ENCODE measurements at regions not wholly inside any gene's neighbourhood (a gene's known extent, or its start where the extent isn't known, plus 50 kb on each side); places are given as distances from the start of the nearest gene placed in this dataset.

DNA sequence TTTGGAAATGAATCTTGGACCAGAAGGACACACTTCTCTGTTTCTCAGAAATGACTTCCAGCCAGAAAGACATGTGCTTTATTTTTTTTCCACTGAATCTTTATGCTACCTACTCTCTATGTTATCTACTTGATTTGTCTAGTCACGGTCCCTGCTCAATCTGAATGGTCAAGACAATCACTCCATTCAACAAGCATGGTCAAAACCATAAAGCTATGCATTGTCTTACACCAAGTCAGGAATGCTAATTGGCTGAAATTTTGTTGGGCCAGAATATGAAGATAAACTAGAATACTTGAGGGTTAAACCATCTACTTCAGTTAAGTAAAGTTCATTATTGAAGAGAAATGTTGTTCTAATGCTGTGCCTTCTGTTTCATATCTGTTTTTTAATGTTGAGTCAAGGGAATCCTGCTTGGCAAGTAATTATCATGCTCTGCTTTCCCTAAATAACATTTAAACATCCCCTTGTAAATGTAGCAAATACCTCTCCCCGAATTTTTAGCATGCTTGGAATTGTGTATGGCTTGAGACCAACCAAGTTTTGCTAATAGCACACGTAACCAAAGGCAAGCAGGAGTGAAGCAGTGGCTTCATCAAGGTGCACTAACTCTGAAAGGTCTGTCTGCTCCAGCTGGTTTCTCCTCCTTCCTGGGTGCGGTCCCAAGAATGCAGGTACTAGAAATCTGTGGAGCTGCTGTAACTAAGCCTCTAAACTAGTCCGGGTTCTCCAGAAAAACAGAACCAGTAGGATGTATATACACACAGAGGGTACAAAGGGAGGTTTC lies 190.3 kb upstream of the CDYL start:
- Mint-ChIP-seq H3K36me3 (no peaks in the 10 kb centered on the region), H3K27me3 (no peaks in the 10 kb centered on the region)

DNA sequence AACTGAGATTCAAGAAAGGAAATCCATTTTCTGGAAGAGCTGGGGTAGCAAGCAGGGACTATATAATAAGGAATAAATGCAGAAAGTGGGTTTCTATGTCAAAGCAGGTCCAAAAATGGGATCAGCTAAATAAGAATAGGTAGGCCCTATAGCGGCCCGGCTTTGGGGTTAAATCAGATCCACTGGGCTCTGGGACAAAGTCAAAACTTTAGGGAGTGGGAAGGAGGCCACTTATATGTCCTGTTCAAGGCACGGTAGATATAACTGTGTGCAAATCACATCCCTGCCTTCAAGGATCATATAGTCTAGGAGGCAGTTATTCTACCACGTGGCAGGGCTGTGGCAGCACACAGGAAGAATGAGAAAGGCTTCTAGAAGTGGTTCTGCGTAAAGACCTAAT lies 191.4 kb upstream of the CDYL start:
- Mint-ChIP-seq H3K4me1 (no peaks in the 10 kb centered on the region), H3K27ac (no peak overlapping the region), H3K36me3 (no peaks in the 10 kb centered on the region), H3K9me3 (no peaks in the 10 kb centered on the region), H3K4me3 (no peak overlapping the region), H3K27me3 (no peaks in the 10 kb centered on the region)
- DNase-seq = no peak
- CTCF ChIA-PET = no interaction called here

More for the DNA sequence above, 190.3 kb upstream of the CDYL start:
- no peak for DNase-seq
- Mint-ChIP-seq H3K27ac (no peak overlapping the region), H3K4me3 (no peak overlapping the region), H3K9me3 (no peaks in the 10 kb centered on the region), H3K4me1 (no peaks in the 10 kb centered on the region)
- CTCF ChIA-PET = no interaction called here

GRCh38 chr6:4582506-4583417 lies 193.4 kb upstream of the CDYL start:
- Mint-ChIP-seq H3K4me3 (no peak overlapping the region), H3K4me1 (no peaks in the 10 kb centered on the region), H3K9me3 (no peaks in the 10 kb centered on the region), H3K36me3 (no peaks in the 10 kb centered on the region), H3K27me3 (no peaks in the 10 kb centered on the region), H3K27ac (no peak overlapping the region)
- no peak for DNase-seq
- CTCF ChIA-PET = no interaction called here

- Mint-ChIP-seq H3K27ac (no peak overlapping the region), H3K36me3 (no peaks in the 10 kb centered on the region), H3K4me1 (no peaks in the 10 kb centered on the region), H3K4me3 (no peak overlapping the region), H3K27me3 (no peaks in the 10 kb centered on the region), H3K9me3 (no peaks in the 10 kb centered on the region)
- CTCF ChIA-PET = no interaction called here
- DNase-seq = no peak
Observed at GRCh38 chr6:4581468-4582385, 194.5 kb upstream of the CDYL start.

DNA sequence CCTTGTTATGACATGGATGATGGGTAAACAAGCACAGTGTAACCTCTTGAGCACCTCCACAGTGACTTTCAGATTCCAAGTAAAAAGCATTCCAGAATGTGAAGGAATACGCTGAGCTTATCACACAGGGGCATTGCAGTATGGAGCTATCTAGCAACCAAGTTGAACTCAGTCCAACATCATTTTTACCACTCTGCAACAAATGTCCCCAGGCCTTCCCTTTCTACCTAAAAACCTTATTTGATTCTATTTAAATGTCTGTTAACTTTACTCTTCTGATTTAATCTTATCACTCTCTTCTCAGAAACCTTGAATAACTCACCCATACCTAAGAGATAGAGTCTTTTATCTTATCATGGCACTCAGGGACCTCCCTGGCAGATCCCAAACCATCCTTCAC lies 195.8 kb upstream of the CDYL start:
- no peak for DNase-seq
- H3K4me3 Mint-ChIP-seq = no peak overlapping the region
- no peaks in the 10 kb centered on the region for H3K9me3 Mint-ChIP-seq
- no peak overlapping the region for H3K27ac Mint-ChIP-seq
- no peaks in the 10 kb centered on the region for H3K36me3 Mint-ChIP-seq
- no peaks in the 10 kb centered on the region for H3K27me3 Mint-ChIP-seq
- CTCF ChIA-PET = no interaction called here
- no peaks in the 10 kb centered on the region for H3K4me1 Mint-ChIP-seq

- H3K4me1 Mint-ChIP-seq = no peaks in the 10 kb centered on the region
- no peak overlapping the region for H3K27ac Mint-ChIP-seq
- no peaks in the 10 kb centered on the region for H3K27me3 Mint-ChIP-seq
- H3K36me3 Mint-ChIP-seq = no peaks in the 10 kb centered on the region
- peaks cover 1% of the 10 kb centered on the region for H3K9me3 Mint-ChIP-seq
- CTCF ChIA-PET = no interaction called here
- DNase-seq = no peak
- no peak overlapping the region for H3K4me3 Mint-ChIP-seq
Observed at GRCh38 chr6:4577406-4577805, 198.8 kb upstream of the CDYL start.

DNA sequence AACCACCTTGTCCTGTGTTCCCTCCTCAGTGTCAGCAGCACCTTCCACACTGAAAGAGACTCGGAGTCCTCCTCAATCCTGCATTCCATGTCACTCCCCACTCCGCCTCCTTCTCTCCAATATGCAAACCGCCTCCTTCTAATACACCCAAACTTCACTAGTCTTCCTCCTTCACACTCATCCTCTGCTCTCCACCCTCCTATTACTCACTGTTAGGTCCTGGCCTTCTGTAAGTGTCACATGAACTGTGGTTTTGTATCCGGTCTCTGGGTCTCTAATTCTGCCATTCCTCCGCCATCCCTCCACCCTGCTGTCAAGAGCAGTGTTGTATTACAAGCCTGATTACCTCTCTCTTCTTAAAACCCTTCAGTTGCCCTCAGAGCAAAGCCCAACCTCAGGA lies 200.5 kb upstream of the CDYL start:
- no peak overlapping the region for H3K4me3 Mint-ChIP-seq
- no peak overlapping the region for H3K27ac Mint-ChIP-seq
- CTCF ChIA-PET = no interaction called here
- no peaks in the 10 kb centered on the region for H3K36me3 Mint-ChIP-seq
- no peak for DNase-seq
- no peaks in the 10 kb centered on the region for H3K27me3 Mint-ChIP-seq
- no peaks in the 10 kb centered on the region for H3K4me1 Mint-ChIP-seq
- H3K9me3 Mint-ChIP-seq = peaks cover 5% of the 10 kb centered on the region

GRCh38 chr6:4574007-4574406 lies 202.2 kb upstream of the CDYL start:
- no peaks in the 10 kb centered on the region for H3K36me3 Mint-ChIP-seq
- no peak overlapping the region for H3K27ac Mint-ChIP-seq
- H3K27me3 Mint-ChIP-seq = no peaks in the 10 kb centered on the region
- DNase-seq = no peak
- H3K4me3 Mint-ChIP-seq = no peak overlapping the region
- peaks cover 5% of the 10 kb centered on the region for H3K9me3 Mint-ChIP-seq
- no peaks in the 10 kb centered on the region for H3K4me1 Mint-ChIP-seq
- CTCF ChIA-PET = no interaction called here

DNA sequence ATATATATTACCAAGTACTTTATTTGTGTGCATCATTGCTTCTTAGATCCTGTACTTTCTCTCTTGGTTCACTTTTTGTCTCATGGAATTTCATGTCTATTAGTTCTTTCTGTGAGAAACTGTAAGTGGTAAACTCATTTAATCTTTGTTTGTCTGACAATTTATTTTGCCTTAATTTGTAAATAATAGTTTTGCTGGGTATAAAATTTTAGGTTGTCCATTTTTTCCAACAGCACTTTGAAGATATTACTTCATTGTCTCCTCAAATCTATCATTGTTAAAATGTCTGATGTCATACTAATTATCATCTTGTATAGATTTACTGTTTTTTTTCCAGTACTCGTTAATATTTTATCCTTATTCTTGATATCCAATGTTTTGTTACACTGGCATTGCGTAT lies 205.2 kb upstream of the CDYL start:
- no peak overlapping the region for H3K4me3 Mint-ChIP-seq
- peaks cover 5% of the 10 kb centered on the region for H3K9me3 Mint-ChIP-seq
- CTCF ChIA-PET = no interaction called here
- no peaks in the 10 kb centered on the region for H3K4me1 Mint-ChIP-seq
- no peak overlapping the region for H3K27ac Mint-ChIP-seq
- H3K27me3 Mint-ChIP-seq = no peaks in the 10 kb centered on the region
- DNase-seq = no peak
- H3K36me3 Mint-ChIP-seq = no peaks in the 10 kb centered on the region

DNA sequence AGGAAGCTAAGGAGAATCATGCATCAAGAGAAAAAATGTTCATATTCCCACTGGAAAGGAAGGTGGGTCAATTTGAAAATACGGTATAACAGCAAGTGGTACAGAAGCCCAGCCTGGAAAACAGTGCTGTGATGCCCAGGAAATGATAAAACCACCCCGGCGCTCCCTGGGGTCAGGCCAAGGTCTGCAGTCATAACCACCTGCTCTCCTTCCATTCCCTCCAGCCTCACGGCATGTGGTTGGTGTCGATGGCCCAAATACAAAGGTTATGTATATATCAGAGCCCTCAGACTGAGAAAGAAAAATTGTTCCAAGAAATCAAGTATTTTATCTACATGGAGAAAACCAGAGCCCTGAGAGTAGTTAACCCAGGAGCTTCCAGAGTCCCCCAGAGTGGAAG lies 208.1 kb upstream of the CDYL start:
- Mint-ChIP-seq H3K4me1 (no peaks in the 10 kb centered on the region), H3K27ac (no peak overlapping the region), H3K27me3 (no peaks in the 10 kb centered on the region), H3K36me3 (no peaks in the 10 kb centered on the region), H3K9me3 (peaks cover 5% of the 10 kb centered on the region), H3K4me3 (no peak overlapping the region)
- CTCF ChIA-PET = no interaction called here
- DNase-seq = no peak

GRCh38 chr6:4567141-4567540 lies 209.1 kb upstream of the CDYL start:
- Mint-ChIP-seq H3K27me3 (no peaks in the 10 kb centered on the region), H3K27ac (no peak overlapping the region), H3K9me3 (peaks cover 4% of the 10 kb centered on the region), H3K4me3 (no peak overlapping the region), H3K36me3 (no peaks in the 10 kb centered on the region), H3K4me1 (no peaks in the 10 kb centered on the region)
- no peak for DNase-seq
- CTCF ChIA-PET = no interaction called here

DNA sequence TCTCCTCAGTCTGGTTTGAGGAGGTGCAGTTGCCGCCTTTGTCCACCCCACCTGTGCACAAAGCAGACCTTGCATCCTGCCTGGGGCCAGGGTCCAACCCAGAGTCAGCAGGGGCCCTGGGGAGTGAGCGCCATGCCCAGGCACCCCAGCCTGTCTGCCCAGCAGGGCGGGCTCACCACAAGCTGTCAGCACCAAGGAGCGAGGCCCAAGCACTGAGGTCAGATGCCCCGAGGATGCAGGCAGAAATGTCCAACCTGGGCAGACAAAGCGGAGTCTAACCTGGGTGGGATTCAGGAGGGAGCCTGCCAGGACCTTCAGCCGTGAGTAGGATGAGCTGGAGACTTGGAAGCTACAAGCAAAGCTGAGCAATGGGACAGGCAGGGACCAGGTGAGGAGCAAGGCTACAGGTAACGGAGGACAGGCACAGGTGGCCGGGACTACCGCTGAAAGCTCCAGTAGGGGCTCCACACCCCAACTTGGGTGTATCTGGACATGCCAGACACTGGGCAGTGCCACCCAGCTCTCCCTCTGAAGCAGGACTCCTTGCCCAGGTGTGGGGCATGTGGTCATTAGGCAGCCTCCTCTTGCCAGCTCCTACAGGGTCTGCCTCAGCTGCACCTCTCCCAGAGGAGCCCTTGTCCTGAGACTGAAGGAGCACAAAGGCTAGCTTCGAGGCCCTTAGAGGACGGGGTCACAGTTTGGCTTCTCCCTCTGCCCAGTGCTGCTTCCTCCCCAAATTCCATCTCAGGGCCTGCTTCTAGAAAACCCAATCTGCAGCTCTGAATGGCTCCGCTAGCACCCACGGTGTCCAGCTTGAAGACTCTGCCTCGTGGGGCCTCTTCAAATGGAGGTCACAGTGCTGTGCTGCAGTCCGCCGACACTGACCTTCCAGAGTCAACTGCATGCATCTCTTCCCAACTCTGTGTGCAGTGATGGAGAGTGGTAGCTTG lies 210.6 kb upstream of the CDYL start:
- no peak overlapping the region for H3K27ac Mint-ChIP-seq
- no peak for DNase-seq
- no peak overlapping the region for H3K4me3 Mint-ChIP-seq
- CTCF ChIA-PET = no interaction called here
- no peaks in the 10 kb centered on the region for H3K9me3 Mint-ChIP-seq
- H3K4me1 Mint-ChIP-seq = no peaks in the 10 kb centered on the region
- no peaks in the 10 kb centered on the region for H3K27me3 Mint-ChIP-seq
- H3K36me3 Mint-ChIP-seq = no peaks in the 10 kb centered on the region

DNA sequence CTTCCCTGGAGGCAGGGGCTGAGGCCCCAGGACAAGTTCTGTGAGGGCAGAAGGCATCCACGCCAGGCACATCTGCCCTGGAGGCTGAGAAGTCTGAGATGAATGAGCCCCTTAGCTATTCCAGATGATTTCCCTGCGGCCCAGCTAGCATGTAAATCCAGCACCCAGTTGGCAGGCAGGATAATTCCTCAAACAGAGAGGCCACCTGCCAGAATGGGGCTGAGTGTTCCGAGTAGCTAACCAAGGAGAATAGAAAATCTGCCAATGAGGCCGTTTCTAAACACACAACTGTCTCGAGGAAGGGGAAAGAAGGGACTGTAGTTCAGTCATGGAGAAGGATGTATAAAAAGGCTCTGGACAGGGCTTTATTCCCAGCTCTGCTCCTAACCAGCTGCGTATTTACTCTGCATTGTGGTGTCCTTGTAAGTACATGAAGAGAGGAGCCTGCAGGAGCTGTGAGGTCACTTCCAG lies 211.4 kb upstream of the CDYL start:
- H3K36me3 Mint-ChIP-seq = no peaks in the 10 kb centered on the region
- CTCF ChIA-PET = no interaction called here
- H3K27ac Mint-ChIP-seq = no peak overlapping the region
- no peaks in the 10 kb centered on the region for H3K9me3 Mint-ChIP-seq
- no peaks in the 10 kb centered on the region for H3K4me1 Mint-ChIP-seq
- no peaks in the 10 kb centered on the region for H3K27me3 Mint-ChIP-seq
- no peak overlapping the region for H3K4me3 Mint-ChIP-seq
- no peak for DNase-seq

Data from activated naive CD4-positive, alpha-beta T cell treated with anti-CD3 and anti-CD28 coated beads, Interleukin-2, amount 10 ng/mL, durations not matched to agents 7 days and 5 days (primary cell).